Peyer's patch (tissue), 4 donors: ENCODE measurements at regions not wholly inside any gene's neighbourhood (a gene's known extent, or its start where the extent isn't known, plus 50 kb on each side); places are given as distances from the start of the nearest gene placed in this dataset.

ENCODE experiments used
- POLR2A ChIP-seq, 2 donors: fragments of 450-650 bp; IDR thresholded peaks; one replicate each; pipeline ENCODE4 v1.5.1; 2017; ENCODE audit warnings: antibody characterized with exemption in 2 of 2, mild to moderate bottlenecking in 2 of 2, moderate library complexity in 2 of 2
- TF ChIP-seq, protein P1 (sequence below), 6 experiments: fragments of 450-650 bp in 4 of 6; fragments of 200-600 bp in 2 of 6; sonication (generic) in 1 of 6; IDR thresholded peaks; one replicate each; pipeline ENCODE4 v1.5.1; 2017 to 2019; ENCODE audit warnings: antibody characterized with exemption in 6 of 6, mild to moderate bottlenecking in 3 of 6, moderate library complexity in 1 of 6

DNA sequence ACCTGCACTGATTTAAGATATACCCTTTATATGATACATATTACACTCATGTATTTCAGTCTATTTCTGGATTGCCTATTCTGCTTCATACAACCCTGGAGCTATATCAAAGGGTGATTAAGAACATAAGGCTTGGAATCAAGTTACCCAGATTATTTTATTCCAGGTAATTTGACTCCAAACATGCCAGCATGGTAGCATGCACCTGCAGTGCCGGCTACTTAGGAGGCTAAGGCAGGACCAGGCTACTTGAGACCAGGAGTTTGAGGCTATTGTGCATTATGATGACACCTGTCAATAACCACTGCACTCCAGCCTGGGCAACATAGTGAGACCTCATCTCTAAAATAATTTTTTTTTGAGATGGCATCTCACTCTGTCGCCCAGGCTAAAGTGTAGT, 50.4 kb upstream of the NEO1 start:
- TF ChIP-seq, protein P1, sequence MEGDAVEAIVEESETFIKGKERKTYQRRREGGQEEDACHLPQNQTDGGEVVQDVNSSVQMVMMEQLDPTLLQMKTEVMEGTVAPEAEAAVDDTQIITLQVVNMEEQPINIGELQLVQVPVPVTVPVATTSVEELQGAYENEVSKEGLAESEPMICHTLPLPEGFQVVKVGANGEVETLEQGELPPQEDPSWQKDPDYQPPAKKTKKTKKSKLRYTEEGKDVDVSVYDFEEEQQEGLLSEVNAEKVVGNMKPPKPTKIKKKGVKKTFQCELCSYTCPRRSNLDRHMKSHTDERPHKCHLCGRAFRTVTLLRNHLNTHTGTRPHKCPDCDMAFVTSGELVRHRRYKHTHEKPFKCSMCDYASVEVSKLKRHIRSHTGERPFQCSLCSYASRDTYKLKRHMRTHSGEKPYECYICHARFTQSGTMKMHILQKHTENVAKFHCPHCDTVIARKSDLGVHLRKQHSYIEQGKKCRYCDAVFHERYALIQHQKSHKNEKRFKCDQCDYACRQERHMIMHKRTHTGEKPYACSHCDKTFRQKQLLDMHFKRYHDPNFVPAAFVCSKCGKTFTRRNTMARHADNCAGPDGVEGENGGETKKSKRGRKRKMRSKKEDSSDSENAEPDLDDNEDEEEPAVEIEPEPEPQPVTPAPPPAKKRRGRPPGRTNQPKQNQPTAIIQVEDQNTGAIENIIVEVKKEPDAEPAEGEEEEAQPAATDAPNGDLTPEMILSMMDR (IDR thresholded peaks at IDR 0.05): no peak
- TF ChIP-seq POLR2A (IDR thresholded peaks at IDR 0.05): no peak
